H9 (cell line): ENCODE measurements at regions not wholly inside any gene's neighbourhood (a gene's known extent, or its start where the extent isn't known, plus 50 kb on each side); places are given as distances from the start of the nearest gene placed in this dataset.

ENCODE experiments used
- DNase-seq: peaks from one replicate; pipeline ENCODE4 v3.0.0-alpha.2; 2017
- H2AFZ ChIP-seq: one replicate; pipeline ENCODE4 v1.6.1; 2013; ENCODE audit warnings: mild to moderate bottlenecking, low read length, control low read depth, moderate library complexity
- H2AK5ac ChIP-seq: 2 replicates; pipeline ENCODE4 v1.6.1; 2013; ENCODE audit warnings: low read length, control low read depth, mixed read lengths; ENCODE audit not compliant: insufficient read length
- H2BK120ac ChIP-seq: one replicate; pipeline ENCODE4 v1.6.1; 2013; ENCODE audit warnings: low read depth, mild to moderate bottlenecking, low read length, control low read depth, inconsistent platforms; ENCODE audit not compliant: poor library complexity, severe bottlenecking
- H2BK12ac ChIP-seq: 2 replicates; pipeline ENCODE4 v1.6.1; 2013; ENCODE audit warnings: low read length, control low read depth, mixed read lengths, low read depth; ENCODE audit not compliant: insufficient read length
- H2BK15ac ChIP-seq: 2 replicates; pipeline ENCODE4 v1.6.1; 2013; ENCODE audit warnings: low read depth, low read length, control low read depth
- H2BK20ac ChIP-seq: one replicate; pipeline ENCODE4 v1.6.1; 2013; ENCODE audit warnings: low read depth, mild to moderate bottlenecking, low read length, control low read depth, inconsistent platforms; ENCODE audit not compliant: poor library complexity, severe bottlenecking
- H2BK5ac ChIP-seq: 2 replicates; pipeline ENCODE4 v1.6.1; 2013; ENCODE audit warnings: low read length, control low read depth, mixed read lengths; ENCODE audit not compliant: insufficient read length
- H3K14ac ChIP-seq: 2 replicates; pipeline ENCODE4 v1.6.1; 2013; ENCODE audit warnings: low read length, control low read depth; ENCODE audit not compliant: insufficient read depth
- H3K18ac ChIP-seq: 2 replicates; pipeline ENCODE4 v1.6.1; 2013; ENCODE audit warnings: low read depth, mild to moderate bottlenecking, mixed read lengths, low read length, control low read depth; ENCODE audit not compliant: insufficient read length
- H3K23ac ChIP-seq: 2 replicates; pipeline ENCODE4 v1.6.1; 2013; ENCODE audit warnings: low read length, control low read depth, mixed read lengths, low read depth; ENCODE audit not compliant: insufficient read length
- H3K23me2 ChIP-seq: 2 replicates; pipeline ENCODE4 v1.6.1; 2013; ENCODE audit warnings: low read depth, mild to moderate bottlenecking, mixed read lengths, low read length, control low read depth; ENCODE audit not compliant: insufficient read length, poor library complexity, severe bottlenecking
- H3K27ac ChIP-seq: 2 replicates; pipeline ENCODE4 v1.5.1; 2013; ENCODE audit warnings: low read length, control low read depth, mixed read lengths, low read depth; ENCODE audit not compliant: insufficient read length
- H3K27me3 ChIP-seq: 2 replicates; pipeline ENCODE4 v1.6.1; 2013; ENCODE audit warnings: low read length, control low read depth, inconsistent platforms; ENCODE audit not compliant: insufficient read depth
- H3K4ac ChIP-seq: 2 replicates; pipeline ENCODE4 v1.6.1; 2013; ENCODE audit warnings: low read depth, mild to moderate bottlenecking, control low read depth, inconsistent platforms, low read length, moderate library complexity
- H3K4me1 ChIP-seq: 2 replicates; pipeline ENCODE4 v1.6.1; 2013; ENCODE audit warnings: low read length, control low read depth, inconsistent platforms; ENCODE audit not compliant: insufficient read depth
- H3K4me2 ChIP-seq: 2 replicates; pipeline ENCODE4 v1.6.1; 2013; ENCODE audit warnings: low read length, control low read depth, mixed read lengths; ENCODE audit not compliant: insufficient read length, insufficient read depth
- H3K56ac ChIP-seq: 2 replicates; pipeline ENCODE4 v1.6.1; 2013; ENCODE audit warnings: low read depth, mild to moderate bottlenecking, mixed read lengths, low read length, control low read depth; ENCODE audit not compliant: insufficient read length
- H3K79me1 ChIP-seq: 2 replicates; pipeline ENCODE4 v1.6.1; 2013; ENCODE audit warnings: low read depth, mild to moderate bottlenecking, moderate library complexity, low read length, control low read depth, inconsistent platforms; ENCODE audit not compliant: insufficient read depth, poor library complexity, severe bottlenecking
- H3K79me2 ChIP-seq: 2 replicates; pipeline ENCODE4 v1.6.1; 2013; ENCODE audit warnings: low read length, control low read depth, inconsistent platforms; ENCODE audit not compliant: insufficient read depth
- H3K9ac ChIP-seq: 2 replicates; pipeline ENCODE4 v1.6.1; 2013; ENCODE audit warnings: low read length, control low read depth, mixed read lengths; ENCODE audit not compliant: insufficient read length; ENCODE audit errors: extremely low read depth
- H3K9me3 ChIP-seq: one replicate; pipeline ENCODE4 v1.6.1; 2013; ENCODE audit warnings: low read depth, low read length, inconsistent platforms; ENCODE audit not compliant: control insufficient read depth
- H3T11ph ChIP-seq: one replicate; pipeline ENCODE4 v1.6.1; 2013; ENCODE audit warnings: mild to moderate bottlenecking, low read length, control low read depth, inconsistent platforms
- H4K20me1 ChIP-seq: one replicate; pipeline ENCODE4 v1.6.1; 2013; ENCODE audit not compliant: control insufficient read depth, insufficient read length, insufficient read depth
- H4K5ac ChIP-seq: 2 replicates; pipeline ENCODE4 v1.6.1; 2013; ENCODE audit warnings: low read depth, mild to moderate bottlenecking, mixed read lengths, low read length, control low read depth; ENCODE audit not compliant: insufficient read length
- H4K8ac ChIP-seq: replicated peaks from 2 replicates; pipeline ENCODE4 v1.6.1; 2013; ENCODE audit warnings: low read length, control low read depth, mixed read lengths, low read depth; ENCODE audit not compliant: insufficient read length
- H4K91ac ChIP-seq: 2 replicates; pipeline ENCODE4 v1.6.1; 2013; ENCODE audit warnings: low read depth, mild to moderate bottlenecking, moderate library complexity, mixed read lengths, low read length, control low read depth; ENCODE audit not compliant: insufficient read length
- H3K27ac Mint-ChIP-seq, 3 experiments: 2 replicates in 2 of 3; 3 replicates in 1 of 3; pipeline ENCODE4 v1.8.0; 2020 to 2021; ENCODE audit warnings: mixed read lengths in 3 of 3, mild to moderate bottlenecking in 1 of 3, moderate library complexity in 1 of 3
- H3K27me3 Mint-ChIP-seq: 2 replicates; pipeline ENCODE4 v1.8.0; 2021; ENCODE audit warnings: low read depth, mild to moderate bottlenecking, moderate library complexity, mixed read lengths
- H3K36me3 Mint-ChIP-seq, 3 experiments: 2 replicates in 2 of 3; 3 replicates in 1 of 3; pipeline ENCODE4 v1.8.0; 2020 to 2021; ENCODE audit warnings: low read depth in 3 of 3, mixed read lengths in 3 of 3; ENCODE audit not compliant: insufficient read depth in 1 of 3
- H3K4me1 Mint-ChIP-seq, 2 experiments: 2 replicates each; pipeline ENCODE4 v1.8.0; 2020; ENCODE audit warnings: mixed read lengths in 2 of 2
- H3K4me3 Mint-ChIP-seq, 2 experiments: 2 replicates in 1 of 2; 3 replicates in 1 of 2; pipeline ENCODE4 v1.8.0; 2020 to 2021; ENCODE audit warnings: mild to moderate bottlenecking in 2 of 2, mixed read lengths in 2 of 2, moderate library complexity in 1 of 2
- H3K9me3 Mint-ChIP-seq, 2 experiments: 2 replicates in 1 of 2; 3 replicates in 1 of 2; pipeline ENCODE4 v1.8.0; 2020; ENCODE audit warnings: mild to moderate bottlenecking in 2 of 2, mixed read lengths in 2 of 2, moderate library complexity in 1 of 2
- CTCF ChIP-seq: fragments of 200-600 bp; sonication (generic); conservative IDR thresholded peaks from 3 replicates; pipeline ENCODE4 v1.8.0; 2021; ENCODE audit warnings: antibody characterized with exemption, mild to moderate bottlenecking

- no peak overlapping the region for H2BK15ac ChIP-seq
- H3K4ac ChIP-seq, result no peak overlapping the region
- Mint-ChIP-seq H3K27me3 (no peaks in the 10 kb centered on the region), H3K9me3 (no peaks in the 10 kb centered on the region; a peak in 3 of 5 replicates), H3K27ac (no peak overlapping the region), H3K36me3 (no peaks in the 10 kb centered on the region), H3K4me1 (no peaks in the 10 kb centered on the region), H3K4me3 (no peak overlapping the region)
- H3K14ac ChIP-seq, result no peak overlapping the region
- no peak overlapping the region for H3K9ac ChIP-seq
- no peak overlapping the region for H3K18ac ChIP-seq
- H3K4me2 ChIP-seq, result no peak overlapping the region
- no peak overlapping the region for H2AFZ ChIP-seq
- no peak overlapping the region for H2BK5ac ChIP-seq
- H4K20me1 ChIP-seq, result no peaks in the 10 kb centered on the region
- no peaks in the 10 kb centered on the region for H3K9me3 ChIP-seq
- H2BK12ac ChIP-seq, result no peak overlapping the region
- no peak overlapping the region for H3K23ac ChIP-seq
- no peak overlapping the region for H2BK120ac ChIP-seq
- no peak overlapping the region for H2AK5ac ChIP-seq
- no peak overlapping the region for H4K5ac ChIP-seq
- no peak for TF ChIP-seq CTCF
- H3T11ph ChIP-seq, result no peak overlapping the region
- no peaks in the 10 kb centered on the region for H3K4me1 ChIP-seq
- no peaks in the 10 kb centered on the region for H3K79me2 ChIP-seq
- H3K27me3 ChIP-seq, result no peaks in the 10 kb centered on the region
- DNase-seq, result no peak
- no peak overlapping the region for H4K91ac ChIP-seq
- H4K8ac ChIP-seq, result no peak overlapping the region
- H3K23me2 ChIP-seq, result no peaks in the 10 kb centered on the region
- H3K56ac ChIP-seq, result no peak overlapping the region
- H3K79me1 ChIP-seq, result no peaks in the 10 kb centered on the region
- no peak overlapping the region for H2BK20ac ChIP-seq
- H3K27ac ChIP-seq, result no peak overlapping the region
These were observed 1132.4 kb downstream of the EFNB2 start for GRCh38 chr13:105403086-105403485.
